Mammary epithelial cell (primary cell): ENCODE measurements at regions not wholly inside any gene's neighbourhood (a gene's known extent, or its start where the extent isn't known, plus 50 kb on each side); places are given as distances from the start of the nearest gene placed in this dataset.

ENCODE experiments used
- EZH2 ChIP-seq: IDR thresholded peaks from 2 replicates; pipeline ENCODE4 v1.6.1; 2012; ENCODE audit warnings: low read length, inconsistent platforms, borderline replicate concordance
- TF ChIP-seq, protein P1 (sequence below), 2 donors: IDR thresholded peaks in 1 of 2; conservative IDR thresholded peaks in 1 of 2; 2 replicates each; pipeline ENCODE4 v1.5.1; 2011 to 2012; ENCODE audit warnings: inconsistent platforms in 2 of 2, low read length in 2 of 2, mild to moderate bottlenecking in 2 of 2, control low read depth in 1 of 2, low read depth in 1 of 2; ENCODE audit not compliant: insufficient read depth in 1 of 2; ENCODE audit errors: extremely low read depth in 1 of 2

DNA sequence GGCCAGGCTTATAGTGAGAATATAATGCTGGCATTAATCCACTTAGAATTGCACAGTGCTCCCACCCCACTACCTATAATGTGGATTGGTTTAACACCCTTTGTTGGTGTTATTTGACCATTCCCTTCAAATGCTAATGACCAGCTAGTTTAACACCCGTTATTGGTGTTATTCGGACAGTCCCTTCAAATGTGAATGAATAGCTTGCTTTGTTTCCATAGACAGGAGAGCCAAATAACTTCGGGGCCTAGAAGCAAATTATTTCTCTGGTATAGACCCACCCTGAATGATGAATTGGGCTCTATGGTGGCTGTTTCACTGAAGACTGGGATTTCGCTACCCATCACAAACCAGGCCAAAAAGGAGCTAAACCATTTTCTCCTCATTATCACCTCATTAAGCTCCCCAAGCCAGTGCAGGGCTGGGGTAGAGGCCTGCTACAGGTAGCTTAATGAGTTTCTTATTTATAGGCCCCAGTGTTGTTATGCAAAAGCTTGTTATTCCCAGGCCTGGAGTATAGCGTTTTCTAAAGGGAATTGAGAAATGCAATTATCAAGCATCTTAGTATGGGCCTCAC lies 494.1 kb upstream of the DPH6 start:
- TF ChIP-seq, protein P1, sequence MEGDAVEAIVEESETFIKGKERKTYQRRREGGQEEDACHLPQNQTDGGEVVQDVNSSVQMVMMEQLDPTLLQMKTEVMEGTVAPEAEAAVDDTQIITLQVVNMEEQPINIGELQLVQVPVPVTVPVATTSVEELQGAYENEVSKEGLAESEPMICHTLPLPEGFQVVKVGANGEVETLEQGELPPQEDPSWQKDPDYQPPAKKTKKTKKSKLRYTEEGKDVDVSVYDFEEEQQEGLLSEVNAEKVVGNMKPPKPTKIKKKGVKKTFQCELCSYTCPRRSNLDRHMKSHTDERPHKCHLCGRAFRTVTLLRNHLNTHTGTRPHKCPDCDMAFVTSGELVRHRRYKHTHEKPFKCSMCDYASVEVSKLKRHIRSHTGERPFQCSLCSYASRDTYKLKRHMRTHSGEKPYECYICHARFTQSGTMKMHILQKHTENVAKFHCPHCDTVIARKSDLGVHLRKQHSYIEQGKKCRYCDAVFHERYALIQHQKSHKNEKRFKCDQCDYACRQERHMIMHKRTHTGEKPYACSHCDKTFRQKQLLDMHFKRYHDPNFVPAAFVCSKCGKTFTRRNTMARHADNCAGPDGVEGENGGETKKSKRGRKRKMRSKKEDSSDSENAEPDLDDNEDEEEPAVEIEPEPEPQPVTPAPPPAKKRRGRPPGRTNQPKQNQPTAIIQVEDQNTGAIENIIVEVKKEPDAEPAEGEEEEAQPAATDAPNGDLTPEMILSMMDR (conservative IDR thresholded peaks at IDR 0.05 in 1 of 2, IDR thresholded peaks at IDR 0.05 in 1 of 2; ENCODE audit: extremely low read depth in 1 of 2, insufficient read depth in 1 of 2, low read depth in 1 of 2, low read length in 2 of 2): no peak
- TF ChIP-seq EZH2: no peak
